Calu3 (cell line): ENCODE measurements at regions not wholly inside any gene's neighbourhood (a gene's known extent, or its start where the extent isn't known, plus 50 kb on each side); places are given as distances from the start of the nearest gene placed in this dataset.

Experiments used
- BruUV-seq: library from RNA; stranded (reverse); fragments of 400-500 nt; replicated peaks from 2 replicates; lab custom pipeline; 2021; lab: Mats Ljungman, UMichigan
- CTCF ChIA-PET: fragments of 300-600 bp; sonication (Branson Sonifier 250); formaldehyde crosslinking; loops from one replicate; lab custom pipeline; 2022; ENCODE audit warnings: antibody characterized with exemption; lab: Charles Lee
- DNase-seq: peaks from one replicate; pipeline ENCODE4 v3.0.0; 2022
- H3K27ac Mint-ChIP-seq: one replicate; pipeline ENCODE4 v1.8.0; 2022; ENCODE audit warnings: mixed read lengths; ENCODE audit not compliant: unreplicated experiment
- H3K27me3 Mint-ChIP-seq: one replicate; pipeline ENCODE4 v1.8.0; 2022; ENCODE audit warnings: mixed read lengths; ENCODE audit not compliant: unreplicated experiment
- H3K36me3 Mint-ChIP-seq: one replicate; pipeline ENCODE4 v1.8.0; 2022; ENCODE audit warnings: mild to moderate bottlenecking, moderate library complexity, mixed read lengths; ENCODE audit not compliant: insufficient read depth, unreplicated experiment
- H3K4me1 Mint-ChIP-seq: one replicate; pipeline ENCODE4 v1.8.0; 2022; ENCODE audit warnings: mild to moderate bottlenecking, low read depth, mixed read lengths; ENCODE audit not compliant: unreplicated experiment
- H3K4me3 Mint-ChIP-seq: one replicate; pipeline ENCODE4 v1.8.0; 2022; ENCODE audit warnings: mild to moderate bottlenecking, low read depth, moderate library complexity, mixed read lengths; ENCODE audit not compliant: unreplicated experiment
- H3K9me3 Mint-ChIP-seq: one replicate; pipeline ENCODE4 v1.8.0; 2022; ENCODE audit warnings: low read depth, mixed read lengths; ENCODE audit not compliant: unreplicated experiment
- intact Hi-C: fragments of 100-400 bp; cut with micrococcal nuclease; formaldehyde crosslinking; loops from one replicate; pipeline ENCODE4 v1.10.0; 2022; ENCODE audit not compliant: unreplicated experiment
- TF ChIP-seq, protein P1 (sequence below): fragments of 200-600 bp; IDR thresholded peaks from one replicate; pipeline ENCODE4 v1.8.0; 2022; ENCODE audit warnings: antibody characterized with exemption; ENCODE audit not compliant: unreplicated experiment

DNA sequence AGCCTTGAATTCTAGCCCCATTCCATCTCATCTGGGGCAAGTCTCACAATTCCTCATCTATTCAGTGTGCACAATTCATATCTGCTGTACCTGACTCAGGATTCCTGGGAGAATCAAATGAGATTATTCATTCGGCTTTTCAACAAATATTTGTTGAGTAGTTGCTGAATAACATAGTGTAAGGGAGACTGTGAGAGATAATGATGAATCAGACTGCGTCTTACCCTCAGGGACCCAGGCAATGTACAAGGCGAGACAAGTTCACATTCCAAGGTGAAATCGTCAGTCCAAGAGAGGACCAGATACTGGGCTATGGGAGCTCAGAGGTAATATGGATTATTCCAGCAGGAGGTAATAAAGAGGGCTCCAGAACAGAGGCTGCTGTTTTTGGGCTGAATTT, 67.8 kb upstream of the SMYD2 start:
- Mint-ChIP-seq H3K27ac (no peak overlapping the region), H3K27me3 (peaks cover 14% of the 10 kb centered on the region), H3K36me3 (peaks cover 6% of the 10 kb centered on the region), H3K9me3 (no peaks in the 10 kb centered on the region), H3K4me1 (peaks cover 38% of the 10 kb centered on the region), H3K4me3 (no peak overlapping the region)
- TF ChIP-seq, protein P1, sequence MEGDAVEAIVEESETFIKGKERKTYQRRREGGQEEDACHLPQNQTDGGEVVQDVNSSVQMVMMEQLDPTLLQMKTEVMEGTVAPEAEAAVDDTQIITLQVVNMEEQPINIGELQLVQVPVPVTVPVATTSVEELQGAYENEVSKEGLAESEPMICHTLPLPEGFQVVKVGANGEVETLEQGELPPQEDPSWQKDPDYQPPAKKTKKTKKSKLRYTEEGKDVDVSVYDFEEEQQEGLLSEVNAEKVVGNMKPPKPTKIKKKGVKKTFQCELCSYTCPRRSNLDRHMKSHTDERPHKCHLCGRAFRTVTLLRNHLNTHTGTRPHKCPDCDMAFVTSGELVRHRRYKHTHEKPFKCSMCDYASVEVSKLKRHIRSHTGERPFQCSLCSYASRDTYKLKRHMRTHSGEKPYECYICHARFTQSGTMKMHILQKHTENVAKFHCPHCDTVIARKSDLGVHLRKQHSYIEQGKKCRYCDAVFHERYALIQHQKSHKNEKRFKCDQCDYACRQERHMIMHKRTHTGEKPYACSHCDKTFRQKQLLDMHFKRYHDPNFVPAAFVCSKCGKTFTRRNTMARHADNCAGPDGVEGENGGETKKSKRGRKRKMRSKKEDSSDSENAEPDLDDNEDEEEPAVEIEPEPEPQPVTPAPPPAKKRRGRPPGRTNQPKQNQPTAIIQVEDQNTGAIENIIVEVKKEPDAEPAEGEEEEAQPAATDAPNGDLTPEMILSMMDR: no peak
- no peak for DNase-seq
- intact Hi-C loops: loop anchor here (1.0 kb wide), 1 partner anchor 424 kb away; no protein-coding TSS in a partner anchor
- no TSS peak for BruUV-seq
- CTCF ChIA-PET: interaction anchor here (1.7 to 2.8 kb wide), 2 partner anchors 115 to 119 kb away, joined by 4 to 70 read pairs; no protein-coding TSS in a partner anchor

DNA sequence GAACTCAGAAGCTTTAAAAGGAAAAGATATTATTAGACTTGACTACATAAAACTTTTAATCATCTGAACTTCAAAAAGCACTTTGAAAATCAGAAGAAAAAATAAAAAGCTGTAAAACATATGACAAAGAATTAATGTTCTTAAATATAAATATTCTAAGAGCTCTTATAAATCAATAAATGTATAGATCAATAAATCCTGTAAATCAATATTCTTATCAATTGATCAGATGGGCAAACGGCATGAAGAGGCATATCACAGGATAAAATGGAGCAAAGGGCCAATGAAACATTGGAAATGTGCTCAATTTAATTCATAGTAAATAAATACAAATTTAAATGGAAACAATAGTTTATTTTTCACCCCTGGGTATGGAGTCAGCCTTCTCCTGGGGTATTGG, 66.1 kb upstream of the SMYD2 start:
- no peak overlapping the region for H3K27ac Mint-ChIP-seq
- intact Hi-C loops: loop anchor here (1.0 to 5.0 kb wide), 4 partner anchors 46 to 414 kb away; no protein-coding TSS in a partner anchor
- TF ChIP-seq, protein P1: no peak
- H3K9me3 Mint-ChIP-seq: no peaks in the 10 kb centered on the region
- H3K36me3 Mint-ChIP-seq: peaks cover 6% of the 10 kb centered on the region
- no TSS peak for BruUV-seq
- CTCF ChIA-PET: interaction anchor here (0.7 to 3.6 kb wide), 12 partner anchors 8 to 1309 kb away, joined by 3 to 70 read pairs (median 3); no protein-coding TSS in a partner anchor
- no peak for DNase-seq
- peaks cover 42% of the 10 kb centered on the region for H3K4me1 Mint-ChIP-seq
- peaks cover 14% of the 10 kb centered on the region for H3K27me3 Mint-ChIP-seq
- no peak overlapping the region for H3K4me3 Mint-ChIP-seq

DNA sequence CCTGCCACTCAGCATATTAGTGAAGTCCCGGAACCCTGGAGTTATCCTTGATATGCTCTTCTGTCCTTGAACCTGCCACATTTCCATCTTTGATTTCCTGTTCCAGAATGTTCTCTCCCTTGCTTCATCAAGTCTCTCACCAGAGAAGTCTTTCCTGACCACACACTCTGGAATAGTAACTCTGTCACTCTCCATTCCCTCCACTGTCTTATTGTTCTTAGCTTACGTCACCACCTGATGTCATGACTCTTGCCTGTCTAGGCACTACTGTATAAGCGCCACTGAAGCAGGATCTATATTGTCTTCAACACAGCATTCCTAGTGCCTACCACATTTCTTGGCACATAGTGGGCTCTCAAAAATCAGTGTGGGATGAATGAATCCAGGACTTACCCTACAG, 65.4 kb upstream of the SMYD2 start:
- no TSS peak for BruUV-seq
- Mint-ChIP-seq H3K27me3 (peaks cover 14% of the 10 kb centered on the region), H3K9me3 (no peaks in the 10 kb centered on the region), H3K4me1 (peaks cover 49% of the 10 kb centered on the region), H3K4me3 (no peak overlapping the region), H3K27ac (no peak overlapping the region), H3K36me3 (peaks cover 6% of the 10 kb centered on the region)
- CTCF ChIA-PET: interaction anchor here (1.3 to 3.6 kb wide), 3 partner anchors 13 to 117 kb away, joined by 3 to 61 read pairs (median 6); no protein-coding TSS in a partner anchor
- intact Hi-C loops: loop anchor here (2.0 to 5.0 kb wide), 2 partner anchors 372 to 413 kb away; no protein-coding TSS in a partner anchor
- TF ChIP-seq, protein P1: no peak
- no peak for DNase-seq

DNA sequence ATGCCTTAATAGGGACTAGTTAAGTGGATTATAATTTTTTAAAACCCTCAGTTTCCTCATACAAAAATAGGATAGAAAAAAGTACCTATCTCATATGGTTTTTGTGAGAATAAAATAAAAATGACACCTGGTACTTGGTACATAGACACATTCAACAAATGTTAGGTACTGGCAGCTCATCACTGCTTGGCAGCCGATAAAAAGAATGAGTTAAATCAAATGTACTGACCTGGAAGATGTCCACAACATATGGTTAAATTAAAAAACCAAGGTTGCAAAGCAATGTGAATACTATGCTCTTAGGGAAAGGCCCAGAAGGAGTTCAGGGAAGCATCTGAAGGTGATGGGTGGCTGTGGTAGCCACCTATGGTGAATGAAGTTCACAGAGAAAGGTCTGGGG, 64.9 kb upstream of the SMYD2 start:
- Mint-ChIP-seq H3K4me1 (peaks cover 49% of the 10 kb centered on the region), H3K9me3 (no peaks in the 10 kb centered on the region), H3K27me3 (peaks cover 14% of the 10 kb centered on the region), H3K27ac (no peak overlapping the region), H3K36me3 (peaks cover 6% of the 10 kb centered on the region), H3K4me3 (no peak overlapping the region)
- BruUV-seq: no TSS peak
- intact Hi-C loops: loop anchor here (5.0 kb wide), 1 partner anchor 371 kb away; no protein-coding TSS in a partner anchor
- CTCF ChIA-PET: interaction anchor here (1.3 to 3.6 kb wide), 3 partner anchors 13 to 116 kb away, joined by 3 to 61 read pairs (median 6); no protein-coding TSS in a partner anchor
- DNase-seq: no peak
- TF ChIP-seq, protein P1: no peak
